ENCODE measurements at regions not wholly inside any gene's neighbourhood (a gene's known extent, or its start where the extent isn't known, plus 50 kb on each side); places are given as distances from the start of the nearest gene placed in this dataset.

GRCh38 chr6:33929575-33930288, 125.9 kb upstream of the MLN start:
- Histone ChIP-seq H3K4me1 (ENCODE audit: control insufficient read depth in 1 of 2, insufficient read depth in 2 of 2, low read length in 2 of 2) (no peaks in the 10 kb centered on the region), H3K27me3 (ENCODE audit: control insufficient read depth in 1 of 2, insufficient read depth in 2 of 2, low read length in 1 of 2) (no peaks in the 10 kb centered on the region), H3K27ac (ENCODE audit: low read depth in 1 of 2, low read length in 2 of 2) (no peak overlapping the region), H3K4me3 (ENCODE audit: low read length in 2 of 2) (no peak overlapping the region), H3K9me3 (ENCODE audit: control insufficient read depth, low read length) (peaks cover 2% of the 10 kb centered on the region), H3K36me3 (ENCODE audit: control insufficient read depth in 1 of 2, insufficient read depth in 2 of 2, low read length in 1 of 2) (no peaks in the 10 kb centered on the region)
- DNase-seq, result no peak
- intact Hi-C loops (cut with DNase I), result no loop called here
- WGBS, 2 donors, result 52 to 53% methylated on average over 9 of the region's 9 CpGs
- no peak for ATAC-seq (ENCODE audit: low FRiP score)

- no peak for DNase-seq
- Histone ChIP-seq H3K4me3 (ENCODE audit: low read length in 2 of 2) (no peak overlapping the region), H3K27me3 (ENCODE audit: control insufficient read depth in 1 of 2, insufficient read depth in 2 of 2, low read length in 1 of 2) (no peaks in the 10 kb centered on the region), H3K4me1 (ENCODE audit: control insufficient read depth in 1 of 2, insufficient read depth in 2 of 2, low read length in 2 of 2) (no peaks in the 10 kb centered on the region), H3K9me3 (ENCODE audit: control insufficient read depth, low read length) (peaks cover 2% of the 10 kb centered on the region), H3K27ac (ENCODE audit: low read depth in 1 of 2, low read length in 2 of 2) (no peak overlapping the region), H3K36me3 (ENCODE audit: control insufficient read depth in 1 of 2, insufficient read depth in 2 of 2, low read length in 1 of 2) (no peaks in the 10 kb centered on the region)
- no peak for ATAC-seq (ENCODE audit: low FRiP score)
- WGBS, 2 donors, result 49 to 52% methylated on average over 4 of the region's 4 CpGs
- intact Hi-C loops (cut with DNase I), result no loop called here
These were observed 123.8 kb upstream of the MLN start for GRCh38 chr6:33927616-33928015.

GRCh38 chr6:33927112-33927511, 123.3 kb upstream of the MLN start:
- DNase-seq (no peak), ATAC-seq (ENCODE audit: low FRiP score) (no peak)
- Histone ChIP-seq H3K9me3 (ENCODE audit: control insufficient read depth, low read length) (peaks cover 1% of the 10 kb centered on the region), H3K4me3 (ENCODE audit: low read length in 2 of 2) (no peak overlapping the region), H3K27ac (ENCODE audit: low read depth in 1 of 2, low read length in 2 of 2) (no peak overlapping the region), H3K4me1 (ENCODE audit: control insufficient read depth in 1 of 2, insufficient read depth in 2 of 2, low read length in 2 of 2) (no peaks in the 10 kb centered on the region), H3K36me3 (ENCODE audit: control insufficient read depth in 1 of 2, insufficient read depth in 2 of 2, low read length in 1 of 2) (no peaks in the 10 kb centered on the region), H3K27me3 (ENCODE audit: control insufficient read depth in 1 of 2, insufficient read depth in 2 of 2, low read length in 1 of 2) (no peaks in the 10 kb centered on the region)
- WGBS, 2 donors, result 58 to 65% methylated on average over 4 of the region's 4 CpGs
- intact Hi-C loops (cut with DNase I), result no loop called here

GRCh38 chr6:33926451-33926850, 122.6 kb upstream of the MLN start:
- WGBS, 2 donors, result 78 to 79% methylated on average over 4 of the region's 4 CpGs
- no peak overlapping the region for H3K4me3 ChIP-seq (ENCODE audit: low read length in 2 of 2)
- ATAC-seq (ENCODE audit: low FRiP score), result no peak

GRCh38 chr6:33925936-33926335, 122.1 kb upstream of the MLN start:
- Histone ChIP-seq H3K4me1 (ENCODE audit: control insufficient read depth in 1 of 2, insufficient read depth in 2 of 2, low read length in 2 of 2) (no peaks in the 10 kb centered on the region), H3K27ac (ENCODE audit: low read depth in 1 of 2, low read length in 2 of 2) (no peak overlapping the region), H3K27me3 (ENCODE audit: control insufficient read depth in 1 of 2, insufficient read depth in 2 of 2, low read length in 1 of 2) (no peaks in the 10 kb centered on the region), H3K36me3 (ENCODE audit: control insufficient read depth in 1 of 2, insufficient read depth in 2 of 2, low read length in 1 of 2) (no peaks in the 10 kb centered on the region), H3K9me3 (ENCODE audit: control insufficient read depth, low read length) (no peaks in the 10 kb centered on the region), H3K4me3 (ENCODE audit: low read length in 2 of 2) (no peak overlapping the region)
- DNase-seq (no peak), ATAC-seq (ENCODE audit: low FRiP score) (no peak)
- 76 to 83% methylated on average over 8 of the region's 8 CpGs for WGBS, 2 donors
- intact Hi-C loops (cut with DNase I), result no loop called here

More at GRCh38 chr6:33926451-33926850, 122.6 kb upstream of the MLN start:
- H3K27me3 ChIP-seq (ENCODE audit: control insufficient read depth in 1 of 2, insufficient read depth in 2 of 2, low read length in 1 of 2), result no peaks in the 10 kb centered on the region
- no peaks in the 10 kb centered on the region for H3K4me1 ChIP-seq (ENCODE audit: control insufficient read depth in 1 of 2, insufficient read depth in 2 of 2, low read length in 2 of 2)
- H3K27ac ChIP-seq (ENCODE audit: low read depth in 1 of 2, low read length in 2 of 2), result no peak overlapping the region
- intact Hi-C loops (cut with DNase I), result no loop called here
- no peaks in the 10 kb centered on the region for H3K9me3 ChIP-seq (ENCODE audit: control insufficient read depth, low read length)
- no peaks in the 10 kb centered on the region for H3K36me3 ChIP-seq (ENCODE audit: control insufficient read depth in 1 of 2, insufficient read depth in 2 of 2, low read length in 1 of 2)
- no peak for DNase-seq

GRCh38 chr6:33925210-33925609, 121.4 kb upstream of the MLN start:
- H3K4me3 ChIP-seq (ENCODE audit: low read length in 2 of 2), result no peak overlapping the region
- H3K9me3 ChIP-seq (ENCODE audit: control insufficient read depth, low read length), result no peaks in the 10 kb centered on the region
- no peaks in the 10 kb centered on the region for H3K36me3 ChIP-seq (ENCODE audit: control insufficient read depth in 1 of 2, insufficient read depth in 2 of 2, low read length in 1 of 2)
- no peak for DNase-seq
- intact Hi-C loops (cut with DNase I), result no loop called here
- no peak for ATAC-seq (ENCODE audit: low FRiP score)
- 82 to 83% methylated on average over 7 of the region's 7 CpGs for WGBS, 2 donors
- H3K27ac ChIP-seq (ENCODE audit: low read depth in 1 of 2, low read length in 2 of 2), result no peak overlapping the region
- no peaks in the 10 kb centered on the region for H3K4me1 ChIP-seq (ENCODE audit: control insufficient read depth in 1 of 2, insufficient read depth in 2 of 2, low read length in 2 of 2)
- no peaks in the 10 kb centered on the region for H3K27me3 ChIP-seq (ENCODE audit: control insufficient read depth in 1 of 2, insufficient read depth in 2 of 2, low read length in 1 of 2)

- no peaks in the 10 kb centered on the region for H3K27me3 ChIP-seq (ENCODE audit: control insufficient read depth in 1 of 2, insufficient read depth in 2 of 2, low read length in 1 of 2)
- H3K27ac ChIP-seq (ENCODE audit: low read depth in 1 of 2, low read length in 2 of 2), result no peak overlapping the region
- no peak for DNase-seq
- no peak for ATAC-seq (ENCODE audit: low FRiP score)
- H3K9me3 ChIP-seq (ENCODE audit: control insufficient read depth, low read length), result no peaks in the 10 kb centered on the region
- WGBS, 2 donors, result 92% methylated on average over 4 of the region's 4 CpGs
- intact Hi-C loops (cut with DNase I), result no loop called here
- H3K4me1 ChIP-seq (ENCODE audit: control insufficient read depth in 1 of 2, insufficient read depth in 2 of 2, low read length in 2 of 2), result no peaks in the 10 kb centered on the region
- H3K4me3 ChIP-seq (ENCODE audit: low read length in 2 of 2), result no peak overlapping the region
- no peaks in the 10 kb centered on the region for H3K36me3 ChIP-seq (ENCODE audit: control insufficient read depth in 1 of 2, insufficient read depth in 2 of 2, low read length in 1 of 2)
These were observed 120.9 kb upstream of the MLN start for GRCh38 chr6:33924681-33925080.

GRCh38 chr6:33923857-33924514, 120.2 kb upstream of the MLN start:
- WGBS, 2 donors, result 60 to 61% methylated on average over 10 of the region's 10 CpGs
- ATAC-seq (ENCODE audit: low FRiP score) (no peak), DNase-seq (no peak)
- no peak overlapping the region for H3K4me3 ChIP-seq (ENCODE audit: low read length in 2 of 2)
- H3K4me1 ChIP-seq (ENCODE audit: control insufficient read depth in 1 of 2, insufficient read depth in 2 of 2, low read length in 2 of 2), result no peaks in the 10 kb centered on the region
- no peaks in the 10 kb centered on the region for H3K36me3 ChIP-seq (ENCODE audit: control insufficient read depth in 1 of 2, insufficient read depth in 2 of 2, low read length in 1 of 2)
- intact Hi-C loops (cut with DNase I), result no loop called here
- no peaks in the 10 kb centered on the region for H3K9me3 ChIP-seq (ENCODE audit: control insufficient read depth, low read length)
- no peaks in the 10 kb centered on the region for H3K27me3 ChIP-seq (ENCODE audit: control insufficient read depth in 1 of 2, insufficient read depth in 2 of 2, low read length in 1 of 2)
- H3K27ac ChIP-seq (ENCODE audit: low read depth in 1 of 2, low read length in 2 of 2), result no peak overlapping the region

- Histone ChIP-seq H3K9me3 (ENCODE audit: control insufficient read depth, low read length) (no peaks in the 10 kb centered on the region), H3K27me3 (ENCODE audit: control insufficient read depth in 1 of 2, insufficient read depth in 2 of 2, low read length in 1 of 2) (no peaks in the 10 kb centered on the region), H3K36me3 (ENCODE audit: control insufficient read depth in 1 of 2, insufficient read depth in 2 of 2, low read length in 1 of 2) (no peaks in the 10 kb centered on the region), H3K4me3 (ENCODE audit: low read length in 2 of 2) (no peak overlapping the region), H3K4me1 (ENCODE audit: control insufficient read depth in 1 of 2, insufficient read depth in 2 of 2, low read length in 2 of 2) (no peaks in the 10 kb centered on the region), H3K27ac (ENCODE audit: low read depth in 1 of 2, low read length in 2 of 2) (no peak overlapping the region)
- intact Hi-C loops (cut with DNase I), result no loop called here
- no peak for DNase-seq
- no peak for ATAC-seq (ENCODE audit: low FRiP score)
- WGBS, 2 donors, result 93% methylated on average over 5 of the region's 5 CpGs
These were observed 117.9 kb upstream of the MLN start for GRCh38 chr6:33921745-33922144.

Measured in aorta (tissue), 5 donors.